GM23338 (cell line): ENCODE measurements at regions not wholly inside any gene's neighbourhood (a gene's known extent, or its start where the extent isn't known, plus 50 kb on each side); places are given as distances from the start of the nearest gene placed in this dataset.

Experiments used
- ATAC-seq: fragments of 200-7000 bp; cut with Tn5 transposase; 3 replicates; pipeline ENCODE4 v1.9.1; 2020
- DNase-seq: peaks from one replicate; pipeline ENCODE4 v3.0.0-alpha.2; 2015; ENCODE audit warnings: low spot score
- H2AFZ ChIP-seq: fragments of 200-600 bp; sonication (generic); 2 replicates; pipeline ENCODE4 v1.8.0; 2016; ENCODE audit warnings: antibody characterized with exemption, mild to moderate bottlenecking, moderate library complexity
- H3F3A ChIP-seq: fragments of 200-600 bp; sonication (generic); replicated peaks from 2 replicates; pipeline ENCODE4 v1.8.0; 2017; ENCODE audit warnings: antibody characterized with exemption, mixed run types, low read depth
- H3K27ac ChIP-seq: fragments of 200-600 bp; sonication (generic); 2 replicates; pipeline ENCODE4 v1.6.1; 2016; ENCODE audit warnings: low read depth
- H3K27me3 ChIP-seq: fragments of 200-600 bp; sonication (generic); 2 replicates; pipeline ENCODE4 v1.8.0; 2016; ENCODE audit warnings: mild to moderate bottlenecking, mixed run types, moderate library complexity; ENCODE audit not compliant: insufficient read depth
- H3K36me3 ChIP-seq: fragments of 200-600 bp; sonication (generic); 2 replicates; pipeline ENCODE4 v1.8.0; 2016; ENCODE audit warnings: mild to moderate bottlenecking; ENCODE audit not compliant: insufficient read depth
- H3K4me1 ChIP-seq: fragments of 200-600 bp; sonication (generic); 2 replicates; pipeline ENCODE4 v1.8.0; 2016; ENCODE audit warnings: mild to moderate bottlenecking, moderate library complexity; ENCODE audit not compliant: insufficient read depth
- H3K4me2 ChIP-seq: fragments of 200-600 bp; sonication (generic); 2 replicates; pipeline ENCODE4 v1.7.1; 2017; ENCODE audit warnings: mixed run types
- H3K4me3 ChIP-seq: fragments of 200-600 bp; sonication (generic); 2 replicates; pipeline ENCODE4 v1.6.1; 2016; ENCODE audit warnings: mixed run types
- H3K79me2 ChIP-seq: fragments of 200-600 bp; sonication (generic); replicated peaks from 2 replicates; pipeline ENCODE4 v1.8.0; 2017; ENCODE audit warnings: mild to moderate bottlenecking; ENCODE audit not compliant: insufficient read depth
- H3K9me2 ChIP-seq: fragments of 200-600 bp; sonication (generic); 2 replicates; pipeline ENCODE4 v1.8.0; 2017; ENCODE audit not compliant: insufficient read depth
- H4K20me1 ChIP-seq: fragments of 200-600 bp; sonication (generic); replicated peaks from 2 replicates; pipeline ENCODE4 v1.8.0; 2017; ENCODE audit warnings: mild to moderate bottlenecking; ENCODE audit not compliant: insufficient read depth
- H3K27ac Mint-ChIP-seq: 2 replicates; pipeline ENCODE4 v1.8.0; 2020; ENCODE audit warnings: inconsistent platforms, mild to moderate bottlenecking, moderate library complexity, mixed read lengths
- H3K27me3 Mint-ChIP-seq: 3 replicates; pipeline ENCODE4 v1.8.0; 2022; ENCODE audit warnings: low read depth, mild to moderate bottlenecking, moderate library complexity, mixed read lengths, inconsistent platforms; ENCODE audit not compliant: insufficient read depth, poor library complexity
- H3K36me3 Mint-ChIP-seq: 3 replicates; pipeline ENCODE4 v1.8.0; 2021; ENCODE audit warnings: low read depth, mild to moderate bottlenecking, inconsistent platforms, moderate library complexity, mixed read lengths
- H3K4me1 Mint-ChIP-seq: 3 replicates; pipeline ENCODE4 v1.8.0; 2020; ENCODE audit warnings: mild to moderate bottlenecking, inconsistent platforms, mixed read lengths
- H3K4me3 Mint-ChIP-seq: 3 replicates; pipeline ENCODE4 v1.8.0; 2021; ENCODE audit warnings: moderate library complexity, mild to moderate bottlenecking, inconsistent platforms, mixed read lengths
- H3K9me3 Mint-ChIP-seq: 3 replicates; pipeline ENCODE4 v1.8.0; 2020; ENCODE audit warnings: moderate library complexity, mild to moderate bottlenecking, inconsistent platforms, mixed read lengths
- CREB1 ChIP-seq: fragments of 250-450 bp; sonication (Bioruptor Pico); IDR thresholded peaks from 2 replicates; pipeline ENCODE4 v1.5.0; 2020; ENCODE audit warnings: low read depth, mild to moderate bottlenecking, moderate library complexity
- EZH2 ChIP-seq: fragments of 200-600 bp; sonication (generic); IDR thresholded peaks from one replicate; pipeline ENCODE4 v1.8.0; 2017; ENCODE audit warnings: antibody characterized with exemption, mild to moderate bottlenecking, low read depth; ENCODE audit not compliant: unreplicated experiment
- EZH2phosphoT487 ChIP-seq: fragments of 200-600 bp; sonication (generic); IDR thresholded peaks from one replicate; pipeline ENCODE4 v1.8.1; 2018; ENCODE audit warnings: antibody characterized with exemption; ENCODE audit not compliant: unreplicated experiment
- JUNB ChIP-seq: IDR thresholded peaks from one replicate; pipeline ENCODE4 v1.6.1; 2016; ENCODE audit warnings: antibody characterized with exemption; ENCODE audit not compliant: unreplicated experiment
- NANOG ChIP-seq: IDR thresholded peaks from 2 replicates; pipeline ENCODE4 v1.6.1; 2016; ENCODE audit warnings: antibody characterized with exemption, borderline replicate concordance
- POLR2AphosphoS5 ChIP-seq: IDR thresholded peaks from 2 replicates; pipeline ENCODE4 v1.6.1; 2016; ENCODE audit warnings: antibody characterized with exemption, low read depth
- STAT1 ChIP-seq: IDR thresholded peaks from one replicate; pipeline ENCODE4 v1.6.1; 2016; ENCODE audit warnings: antibody characterized with exemption; ENCODE audit not compliant: unreplicated experiment
- ZNF114 ChIP-seq: fragments of 250-450 bp; sonication (Bioruptor Pico); IDR thresholded peaks from 2 replicates; pipeline ENCODE4 v1.5.0; 2020; ENCODE audit warnings: mild to moderate bottlenecking, moderate library complexity
- ZNF331 ChIP-seq: fragments of 250-450 bp; sonication (Bioruptor Pico); IDR thresholded peaks from 2 replicates; pipeline ENCODE4 v1.5.0; 2020; ENCODE audit warnings: low read depth, mild to moderate bottlenecking, moderate library complexity
- TF ChIP-seq, protein P1 (sequence below): IDR thresholded peaks from 2 replicates; pipeline ENCODE4 v1.6.1; 2016; ENCODE audit warnings: antibody characterized with exemption
- TF ChIP-seq, protein P2 (sequence below): fragments of 250-450 bp; sonication (Bioruptor Pico); IDR thresholded peaks from 2 replicates; pipeline ENCODE4 v1.5.0; 2020; ENCODE audit warnings: mild to moderate bottlenecking, moderate library complexity
- TF ChIP-seq, protein P3 (sequence below), 2 experiments: fragments of 200-600 bp in 1 of 2; sonication (generic) in 1 of 2; conservative IDR thresholded peaks; 2 replicates each; pipeline versions ENCODE4 v1.5.1 to v1.6.1; 2016 to 2017; ENCODE audit warnings: antibody characterized with exemption in 2 of 2, low read depth in 2 of 2, mild to moderate bottlenecking in 2 of 2, moderate library complexity in 1 of 2
- TF ChIP-seq, protein P4 (sequence below): IDR thresholded peaks from one replicate; pipeline ENCODE4 v1.6.1; 2018; ENCODE audit warnings: antibody characterized with exemption; ENCODE audit not compliant: unreplicated experiment

DNA sequence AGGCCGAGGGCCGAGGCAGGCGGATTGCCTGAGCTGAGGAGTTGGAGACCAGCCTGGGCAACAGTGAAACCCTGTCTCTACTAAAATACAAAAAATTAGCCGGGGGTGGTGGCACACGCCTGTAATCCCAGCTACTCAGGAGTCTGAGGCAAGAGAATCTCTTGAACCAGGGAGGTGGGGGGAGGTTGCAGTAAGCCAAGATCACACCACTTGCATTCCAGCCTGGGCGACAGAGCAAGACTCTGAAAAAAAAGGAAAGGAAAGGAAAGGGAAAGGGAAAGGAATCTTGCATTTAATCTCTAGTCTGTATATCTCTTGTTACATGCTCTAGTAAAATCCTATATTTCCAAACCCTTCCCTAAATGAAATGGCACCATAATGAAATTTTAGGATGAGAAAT lies 328.3 kb upstream of the ADGRL2 start:
- TF ChIP-seq, protein P1, sequence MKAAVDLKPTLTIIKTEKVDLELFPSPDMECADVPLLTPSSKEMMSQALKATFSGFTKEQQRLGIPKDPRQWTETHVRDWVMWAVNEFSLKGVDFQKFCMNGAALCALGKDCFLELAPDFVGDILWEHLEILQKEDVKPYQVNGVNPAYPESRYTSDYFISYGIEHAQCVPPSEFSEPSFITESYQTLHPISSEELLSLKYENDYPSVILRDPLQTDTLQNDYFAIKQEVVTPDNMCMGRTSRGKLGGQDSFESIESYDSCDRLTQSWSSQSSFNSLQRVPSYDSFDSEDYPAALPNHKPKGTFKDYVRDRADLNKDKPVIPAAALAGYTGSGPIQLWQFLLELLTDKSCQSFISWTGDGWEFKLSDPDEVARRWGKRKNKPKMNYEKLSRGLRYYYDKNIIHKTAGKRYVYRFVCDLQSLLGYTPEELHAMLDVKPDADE, result no peak
- no peak for TF ChIP-seq ZNF114
- TF ChIP-seq JUNB, result no peak
- TF ChIP-seq CREB1 (CRISPR knock-in tag), result no peak
- no peak for TF ChIP-seq ZNF331 (CRISPR knock-in tag)
- TF ChIP-seq NANOG, result no peak
- no peak for TF ChIP-seq EZH2phosphoT487
- TF ChIP-seq, protein P2, sequence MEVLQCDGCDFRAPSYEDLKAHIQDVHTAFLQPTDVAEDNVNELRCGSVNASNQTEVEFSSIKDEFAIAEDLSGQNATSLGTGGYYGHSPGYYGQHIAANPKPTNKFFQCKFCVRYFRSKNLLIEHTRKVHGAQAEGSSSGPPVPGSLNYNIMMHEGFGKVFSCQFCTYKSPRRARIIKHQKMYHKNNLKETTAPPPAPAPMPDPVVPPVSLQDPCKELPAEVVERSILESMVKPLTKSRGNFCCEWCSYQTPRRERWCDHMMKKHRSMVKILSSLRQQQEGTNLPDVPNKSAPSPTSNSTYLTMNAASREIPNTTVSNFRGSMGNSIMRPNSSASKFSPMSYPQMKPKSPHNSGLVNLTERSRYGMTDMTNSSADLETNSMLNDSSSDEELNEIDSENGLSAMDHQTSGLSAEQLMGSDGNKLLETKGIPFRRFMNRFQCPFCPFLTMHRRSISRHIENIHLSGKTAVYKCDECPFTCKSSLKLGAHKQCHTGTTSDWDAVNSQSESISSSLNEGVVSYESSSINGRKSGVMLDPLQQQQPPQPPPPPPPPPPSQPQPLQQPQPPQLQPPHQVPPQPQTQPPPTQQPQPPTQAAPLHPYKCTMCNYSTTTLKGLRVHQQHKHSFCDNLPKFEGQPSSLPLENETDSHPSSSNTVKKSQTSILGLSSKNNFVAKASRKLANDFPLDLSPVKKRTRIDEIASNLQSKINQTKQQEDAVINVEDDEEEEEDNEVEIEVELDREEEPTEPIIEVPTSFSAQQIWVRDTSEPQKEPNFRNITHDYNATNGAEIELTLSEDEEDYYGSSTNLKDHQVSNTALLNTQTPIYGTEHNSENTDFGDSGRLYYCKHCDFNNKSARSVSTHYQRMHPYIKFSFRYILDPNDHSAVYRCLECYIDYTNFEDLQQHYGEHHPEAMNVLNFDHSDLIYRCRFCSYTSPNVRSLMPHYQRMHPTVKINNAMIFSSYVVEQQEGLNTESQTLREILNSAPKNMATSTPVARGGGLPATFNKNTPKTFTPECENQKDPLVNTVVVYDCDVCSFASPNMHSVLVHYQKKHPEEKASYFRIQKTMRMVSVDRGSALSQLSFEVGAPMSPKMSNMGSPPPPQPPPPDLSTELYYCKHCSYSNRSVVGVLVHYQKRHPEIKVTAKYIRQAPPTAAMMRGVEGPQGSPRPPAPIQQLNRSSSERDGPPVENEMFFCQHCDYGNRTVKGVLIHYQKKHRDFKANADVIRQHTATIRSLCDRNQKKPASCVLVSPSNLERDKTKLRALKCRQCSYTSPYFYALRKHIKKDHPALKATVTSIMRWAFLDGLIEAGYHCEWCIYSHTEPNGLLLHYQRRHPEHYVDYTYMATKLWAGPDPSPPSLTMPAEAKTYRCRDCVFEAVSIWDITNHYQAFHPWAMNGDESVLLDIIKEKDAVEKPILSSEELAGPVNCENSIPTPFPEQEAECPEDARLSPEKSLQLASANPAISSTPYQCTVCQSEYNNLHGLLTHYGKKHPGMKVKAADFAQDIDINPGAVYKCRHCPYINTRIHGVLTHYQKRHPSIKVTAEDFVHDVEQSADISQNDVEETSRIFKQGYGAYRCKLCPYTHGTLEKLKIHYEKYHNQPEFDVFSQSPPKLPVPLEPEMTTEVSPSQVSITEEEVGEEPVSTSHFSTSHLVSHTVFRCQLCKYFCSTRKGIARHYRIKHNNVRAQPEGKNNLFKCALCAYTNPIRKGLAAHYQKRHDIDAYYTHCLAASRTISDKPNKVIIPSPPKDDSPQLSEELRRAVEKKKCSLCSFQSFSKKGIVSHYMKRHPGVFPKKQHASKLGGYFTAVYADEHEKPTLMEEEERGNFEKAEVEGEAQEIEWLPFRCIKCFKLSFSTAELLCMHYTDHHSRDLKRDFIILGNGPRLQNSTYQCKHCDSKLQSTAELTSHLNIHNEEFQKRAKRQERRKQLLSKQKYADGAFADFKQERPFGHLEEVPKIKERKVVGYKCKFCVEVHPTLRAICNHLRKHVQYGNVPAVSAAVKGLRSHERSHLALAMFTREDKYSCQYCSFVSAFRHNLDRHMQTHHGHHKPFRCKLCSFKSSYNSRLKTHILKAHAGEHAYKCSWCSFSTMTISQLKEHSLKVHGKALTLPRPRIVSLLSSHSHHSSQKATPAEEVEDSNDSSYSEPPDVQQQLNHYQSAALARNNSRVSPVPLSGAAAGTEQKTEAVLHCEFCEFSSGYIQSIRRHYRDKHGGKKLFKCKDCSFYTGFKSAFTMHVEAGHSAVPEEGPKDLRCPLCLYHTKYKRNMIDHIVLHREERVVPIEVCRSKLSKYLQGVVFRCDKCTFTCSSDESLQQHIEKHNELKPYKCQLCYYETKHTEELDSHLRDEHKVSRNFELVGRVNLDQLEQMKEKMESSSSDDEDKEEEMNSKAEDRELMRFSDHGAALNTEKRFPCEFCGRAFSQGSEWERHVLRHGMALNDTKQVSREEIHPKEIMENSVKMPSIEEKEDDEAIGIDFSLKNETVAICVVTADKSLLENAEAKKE, result no peak
- TF ChIP-seq, protein P3, sequence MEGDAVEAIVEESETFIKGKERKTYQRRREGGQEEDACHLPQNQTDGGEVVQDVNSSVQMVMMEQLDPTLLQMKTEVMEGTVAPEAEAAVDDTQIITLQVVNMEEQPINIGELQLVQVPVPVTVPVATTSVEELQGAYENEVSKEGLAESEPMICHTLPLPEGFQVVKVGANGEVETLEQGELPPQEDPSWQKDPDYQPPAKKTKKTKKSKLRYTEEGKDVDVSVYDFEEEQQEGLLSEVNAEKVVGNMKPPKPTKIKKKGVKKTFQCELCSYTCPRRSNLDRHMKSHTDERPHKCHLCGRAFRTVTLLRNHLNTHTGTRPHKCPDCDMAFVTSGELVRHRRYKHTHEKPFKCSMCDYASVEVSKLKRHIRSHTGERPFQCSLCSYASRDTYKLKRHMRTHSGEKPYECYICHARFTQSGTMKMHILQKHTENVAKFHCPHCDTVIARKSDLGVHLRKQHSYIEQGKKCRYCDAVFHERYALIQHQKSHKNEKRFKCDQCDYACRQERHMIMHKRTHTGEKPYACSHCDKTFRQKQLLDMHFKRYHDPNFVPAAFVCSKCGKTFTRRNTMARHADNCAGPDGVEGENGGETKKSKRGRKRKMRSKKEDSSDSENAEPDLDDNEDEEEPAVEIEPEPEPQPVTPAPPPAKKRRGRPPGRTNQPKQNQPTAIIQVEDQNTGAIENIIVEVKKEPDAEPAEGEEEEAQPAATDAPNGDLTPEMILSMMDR (conservative IDR thresholded peaks at IDR 0.05; ENCODE audit: low read depth in 2 of 2), result no peak
- no peak for TF ChIP-seq EZH2
- TF ChIP-seq POLR2AphosphoS5, result no peak
- no peak for TF ChIP-seq STAT1
- TF ChIP-seq, protein P4, sequence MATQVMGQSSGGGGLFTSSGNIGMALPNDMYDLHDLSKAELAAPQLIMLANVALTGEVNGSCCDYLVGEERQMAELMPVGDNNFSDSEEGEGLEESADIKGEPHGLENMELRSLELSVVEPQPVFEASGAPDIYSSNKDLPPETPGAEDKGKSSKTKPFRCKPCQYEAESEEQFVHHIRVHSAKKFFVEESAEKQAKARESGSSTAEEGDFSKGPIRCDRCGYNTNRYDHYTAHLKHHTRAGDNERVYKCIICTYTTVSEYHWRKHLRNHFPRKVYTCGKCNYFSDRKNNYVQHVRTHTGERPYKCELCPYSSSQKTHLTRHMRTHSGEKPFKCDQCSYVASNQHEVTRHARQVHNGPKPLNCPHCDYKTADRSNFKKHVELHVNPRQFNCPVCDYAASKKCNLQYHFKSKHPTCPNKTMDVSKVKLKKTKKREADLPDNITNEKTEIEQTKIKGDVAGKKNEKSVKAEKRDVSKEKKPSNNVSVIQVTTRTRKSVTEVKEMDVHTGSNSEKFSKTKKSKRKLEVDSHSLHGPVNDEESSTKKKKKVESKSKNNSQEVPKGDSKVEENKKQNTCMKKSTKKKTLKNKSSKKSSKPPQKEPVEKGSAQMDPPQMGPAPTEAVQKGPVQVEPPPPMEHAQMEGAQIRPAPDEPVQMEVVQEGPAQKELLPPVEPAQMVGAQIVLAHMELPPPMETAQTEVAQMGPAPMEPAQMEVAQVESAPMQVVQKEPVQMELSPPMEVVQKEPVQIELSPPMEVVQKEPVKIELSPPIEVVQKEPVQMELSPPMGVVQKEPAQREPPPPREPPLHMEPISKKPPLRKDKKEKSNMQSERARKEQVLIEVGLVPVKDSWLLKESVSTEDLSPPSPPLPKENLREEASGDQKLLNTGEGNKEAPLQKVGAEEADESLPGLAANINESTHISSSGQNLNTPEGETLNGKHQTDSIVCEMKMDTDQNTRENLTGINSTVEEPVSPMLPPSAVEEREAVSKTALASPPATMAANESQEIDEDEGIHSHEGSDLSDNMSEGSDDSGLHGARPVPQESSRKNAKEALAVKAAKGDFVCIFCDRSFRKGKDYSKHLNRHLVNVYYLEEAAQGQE, result no peak
- Histone ChIP-seq H3F3A (no peaks in the 10 kb centered on the region), H4K20me1 (no peaks in the 10 kb centered on the region), H3K27me3 (no peaks in the 10 kb centered on the region), H3K27ac (no peak overlapping the region), H3K4me3 (no peak overlapping the region), H2AFZ (0 out of 2 replicates have a peak overlapping the region, but pooled peaks have one; percentile 7), H3K4me2 (no peak overlapping the region), H3K4me1 (peaks cover 6% of the 10 kb centered on the region), H3K9me2 (no peaks in the 10 kb centered on the region), H3K79me2 (no peaks in the 10 kb centered on the region), H3K36me3 (no peaks in the 10 kb centered on the region)
- Mint-ChIP-seq H3K36me3 (no peaks in the 10 kb centered on the region), H3K27ac (no peak overlapping the region), H3K4me3 (no peak overlapping the region), H3K27me3 (no peaks in the 10 kb centered on the region), H3K4me1 (peaks cover 5% of the 10 kb centered on the region), H3K9me3 (no peaks in the 10 kb centered on the region)
- ATAC-seq (no peak), DNase-seq (peak; percentile 24)
